MCF 10A (cell line): ENCODE measurements at regions not wholly inside any gene's neighbourhood (a gene's known extent, or its start where the extent isn't known, plus 50 kb on each side); places are given as distances from the start of the nearest gene placed in this dataset.

Source experiments
- BruUV-seq: library from RNA; stranded (reverse); fragments of 400-500 nt; replicated peaks from 2 replicates; lab custom pipeline; 2021; lab: Mats Ljungman, UMichigan
- CTCF ChIA-PET: fragments of 300-600 bp; sonication (Branson Sonifier 250); formaldehyde crosslinking; extraction: SDS; loops from one replicate; lab custom pipeline; 2021; ENCODE audit warnings: antibody characterized with exemption, inconsistent platforms; lab: Yijun Ruan, JAX
- POLR2A ChIA-PET: fragments of 300-600, 350-650 bp; sonication (Branson Sonifier 250); formaldehyde crosslinking; extraction: SDS; loops from one replicate; lab custom pipeline; 2020; ENCODE audit warnings: antibody characterized with exemption, inconsistent platforms; lab: Yijun Ruan, JAX
- DNase-seq: peaks from one replicate; pipeline ENCODE4 v3.0.0-alpha.2; 2018; ENCODE audit not compliant: unreplicated experiment
- H3K27ac Mint-ChIP-seq: one replicate; pipeline ENCODE4 v1.8.0; 2022; ENCODE audit warnings: mild to moderate bottlenecking, low read depth, mixed read lengths; ENCODE audit not compliant: unreplicated experiment
- H3K27me3 Mint-ChIP-seq: one replicate; pipeline ENCODE4 v1.8.0; 2022; ENCODE audit warnings: mixed read lengths; ENCODE audit not compliant: insufficient read depth, unreplicated experiment
- H3K36me3 Mint-ChIP-seq: one replicate; pipeline ENCODE4 v1.8.0; 2022; ENCODE audit warnings: mild to moderate bottlenecking, moderate library complexity, mixed read lengths; ENCODE audit not compliant: insufficient read depth, unreplicated experiment
- H3K4me1 Mint-ChIP-seq: one replicate; pipeline ENCODE4 v1.8.0; 2022; ENCODE audit warnings: mixed read lengths; ENCODE audit not compliant: insufficient read depth, unreplicated experiment
- H3K4me3 Mint-ChIP-seq: one replicate; pipeline ENCODE4 v1.8.0; 2022; ENCODE audit warnings: mild to moderate bottlenecking, moderate library complexity, mixed read lengths; ENCODE audit not compliant: unreplicated experiment
- H3K9me3 Mint-ChIP-seq: one replicate; pipeline ENCODE4 v1.8.0; 2022; ENCODE audit warnings: mixed read lengths; ENCODE audit not compliant: unreplicated experiment
- intact Hi-C: fragments of 100-400 bp; cut with micrococcal nuclease; formaldehyde crosslinking; loops from 2 replicates; pipeline ENCODE4 v1.14.1; 2022
- TF ChIP-seq, protein P1 (sequence below): fragments of 200-600 bp; IDR thresholded peaks from one replicate; pipeline ENCODE4 v1.8.0; 2022; ENCODE audit warnings: antibody characterized with exemption, mild to moderate bottlenecking; ENCODE audit not compliant: unreplicated experiment

DNA sequence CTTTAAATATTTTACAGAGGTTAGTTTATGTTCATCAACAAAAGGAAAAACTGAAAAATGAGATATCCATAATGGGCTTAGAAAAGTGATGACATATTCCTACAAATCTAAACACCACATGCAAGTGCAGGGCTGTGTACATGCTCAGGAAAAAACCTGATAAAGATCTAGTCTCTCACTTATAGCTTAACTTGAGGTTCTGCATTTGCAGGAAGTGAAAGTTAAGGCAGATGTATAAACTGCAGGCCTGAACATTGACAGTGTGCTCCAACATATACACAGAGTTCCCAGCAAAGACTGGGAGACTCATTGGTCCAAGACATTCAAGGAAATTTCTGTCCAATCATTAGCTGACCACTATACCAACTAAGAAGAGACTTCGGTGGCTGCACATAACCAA lies 63.8 kb upstream of the RET start:
- Mint-ChIP-seq H3K4me1 (no peaks in the 10 kb centered on the region), H3K36me3 (no peaks in the 10 kb centered on the region), H3K9me3 (peaks cover 14% of the 10 kb centered on the region), H3K27me3 (no peaks in the 10 kb centered on the region), H3K4me3 (no peak overlapping the region), H3K27ac (no peak overlapping the region)
- intact Hi-C loops: no loop called here
- no TSS peak for BruUV-seq
- TF ChIP-seq, protein P1, sequence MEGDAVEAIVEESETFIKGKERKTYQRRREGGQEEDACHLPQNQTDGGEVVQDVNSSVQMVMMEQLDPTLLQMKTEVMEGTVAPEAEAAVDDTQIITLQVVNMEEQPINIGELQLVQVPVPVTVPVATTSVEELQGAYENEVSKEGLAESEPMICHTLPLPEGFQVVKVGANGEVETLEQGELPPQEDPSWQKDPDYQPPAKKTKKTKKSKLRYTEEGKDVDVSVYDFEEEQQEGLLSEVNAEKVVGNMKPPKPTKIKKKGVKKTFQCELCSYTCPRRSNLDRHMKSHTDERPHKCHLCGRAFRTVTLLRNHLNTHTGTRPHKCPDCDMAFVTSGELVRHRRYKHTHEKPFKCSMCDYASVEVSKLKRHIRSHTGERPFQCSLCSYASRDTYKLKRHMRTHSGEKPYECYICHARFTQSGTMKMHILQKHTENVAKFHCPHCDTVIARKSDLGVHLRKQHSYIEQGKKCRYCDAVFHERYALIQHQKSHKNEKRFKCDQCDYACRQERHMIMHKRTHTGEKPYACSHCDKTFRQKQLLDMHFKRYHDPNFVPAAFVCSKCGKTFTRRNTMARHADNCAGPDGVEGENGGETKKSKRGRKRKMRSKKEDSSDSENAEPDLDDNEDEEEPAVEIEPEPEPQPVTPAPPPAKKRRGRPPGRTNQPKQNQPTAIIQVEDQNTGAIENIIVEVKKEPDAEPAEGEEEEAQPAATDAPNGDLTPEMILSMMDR: no peak
- DNase-seq: no peak
- CTCF ChIA-PET: no interaction called here
- POLR2A ChIA-PET: no interaction called here

DNA sequence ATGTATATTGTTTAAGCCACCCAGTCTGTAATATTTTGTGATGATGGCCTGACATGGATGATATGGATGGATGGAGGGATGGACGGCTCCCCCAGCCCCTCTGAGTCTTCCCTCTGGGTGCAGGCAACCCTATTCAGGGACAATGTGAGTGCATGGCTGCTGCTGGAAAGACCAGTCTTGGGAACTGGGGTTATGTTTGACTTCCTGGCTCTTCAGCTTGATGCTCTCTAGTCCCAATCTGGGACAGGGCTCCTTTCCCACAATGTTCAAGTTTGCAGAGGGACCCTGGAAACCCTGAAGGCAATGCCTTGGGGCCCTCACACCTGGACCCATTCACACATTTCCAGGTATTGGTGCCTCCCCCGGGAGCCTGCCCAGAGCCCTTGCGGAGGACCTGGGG lies 52.3 kb upstream of the RET start:
- POLR2A ChIA-PET: no interaction called here
- Mint-ChIP-seq H3K4me3 (no peak overlapping the region), H3K27me3 (no peaks in the 10 kb centered on the region), H3K9me3 (peaks cover 7% of the 10 kb centered on the region), H3K4me1 (peaks cover 10% of the 10 kb centered on the region), H3K36me3 (no peaks in the 10 kb centered on the region), H3K27ac (no peak overlapping the region)
- intact Hi-C loops: no loop called here
- TF ChIP-seq, protein P1: no peak
- no peak for DNase-seq
- CTCF ChIA-PET: interaction anchor here (0.5 to 1.1 kb wide), 4 partner anchors 9 to 103 kb away, joined by 3 to 5 read pairs (median 4); no protein-coding TSS in a partner anchor
- no TSS peak for BruUV-seq

DNA sequence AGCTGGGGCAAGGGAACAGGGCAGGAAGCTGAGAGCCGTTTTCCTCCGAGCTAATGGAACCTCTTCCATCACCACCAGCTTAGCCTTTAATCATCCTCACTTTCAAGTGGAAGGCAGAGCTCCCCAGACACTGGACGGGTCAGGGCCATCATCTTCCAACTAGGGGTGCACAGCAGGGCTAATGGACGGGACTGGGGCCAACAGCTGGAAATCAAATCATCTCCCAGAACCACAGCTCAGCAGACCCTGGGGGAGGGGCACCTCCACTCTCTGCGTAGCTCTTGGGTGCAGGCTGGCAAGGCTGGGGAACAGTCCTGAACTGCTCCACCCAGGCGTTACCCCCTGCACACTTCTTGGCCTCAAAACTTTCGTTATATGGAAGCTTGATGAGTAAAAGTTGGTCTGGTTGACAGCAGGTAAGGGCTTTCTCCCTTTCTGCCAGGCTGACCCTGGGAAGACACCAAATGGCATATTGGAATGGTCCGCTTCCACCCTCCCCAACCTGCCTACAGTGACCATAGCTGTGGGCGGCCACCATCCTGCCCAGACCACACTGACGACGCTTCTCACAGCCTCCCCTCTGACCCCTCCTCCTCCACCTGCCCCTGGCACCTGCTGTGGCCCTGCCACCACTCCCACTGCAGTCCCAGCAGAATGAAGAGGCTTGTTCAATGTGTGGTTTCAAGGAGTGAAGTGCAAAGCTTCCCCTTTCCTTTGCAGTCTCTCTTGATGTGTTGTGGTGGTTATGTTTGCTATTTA lies 51.7 kb upstream of the RET start:
- no peak overlapping the region for H3K27ac Mint-ChIP-seq
- H3K36me3 Mint-ChIP-seq: no peaks in the 10 kb centered on the region
- ChIA-PET POLR2A (interaction anchor here (1.2 kb wide), 1 partner anchor 26 kb away, joined by 4 read pairs; no protein-coding TSS in a partner anchor), CTCF (interaction anchor here (0.5 to 1.1 kb wide), 6 partner anchors 8 to 161 kb away, joined by 3 to 5 read pairs (median 4); no protein-coding TSS in a partner anchor)
- no peaks in the 10 kb centered on the region for H3K27me3 Mint-ChIP-seq
- peaks cover 7% of the 10 kb centered on the region for H3K9me3 Mint-ChIP-seq
- BruUV-seq: no TSS peak
- intact Hi-C loops: no loop called here
- H3K4me3 Mint-ChIP-seq: no peak overlapping the region
- no peak for DNase-seq
- TF ChIP-seq, protein P1: no peak
- peaks cover 10% of the 10 kb centered on the region for H3K4me1 Mint-ChIP-seq
